NCI-H146 (cell line): ENCODE measurements at regions not wholly inside any gene's neighbourhood (a gene's known extent, or its start where the extent isn't known, plus 50 kb on each side); places are given as distances from the start of the nearest gene placed in this dataset.
"Not testable (repeated sequence)": the region's sequence is repeated elsewhere in the genome, so short reads cannot be mapped to it uniquely, and the experiment has no call there.

ENCODE experiments used
- DNase-seq: peaks from one replicate; lab custom pipeline; 2025; lab: John Stamatoyannopoulos, UW

- DNase-seq, result no peak
Observed at GRCh38 chr17:31748881-31749280, 110.2 kb downstream of the COPRS start.

- DNase-seq, result no peak
Observed at GRCh38 chr17:31746884-31747495, 112.1 kb downstream of the COPRS start.

GRCh38 chr17:31745964-31746600, 113.0 kb downstream of the COPRS start:
- DNase-seq, result no peak

- DNase-seq, result no peak
Observed at GRCh38 chr17:31744511-31744951, 114.5 kb downstream of the COPRS start.

DNA sequence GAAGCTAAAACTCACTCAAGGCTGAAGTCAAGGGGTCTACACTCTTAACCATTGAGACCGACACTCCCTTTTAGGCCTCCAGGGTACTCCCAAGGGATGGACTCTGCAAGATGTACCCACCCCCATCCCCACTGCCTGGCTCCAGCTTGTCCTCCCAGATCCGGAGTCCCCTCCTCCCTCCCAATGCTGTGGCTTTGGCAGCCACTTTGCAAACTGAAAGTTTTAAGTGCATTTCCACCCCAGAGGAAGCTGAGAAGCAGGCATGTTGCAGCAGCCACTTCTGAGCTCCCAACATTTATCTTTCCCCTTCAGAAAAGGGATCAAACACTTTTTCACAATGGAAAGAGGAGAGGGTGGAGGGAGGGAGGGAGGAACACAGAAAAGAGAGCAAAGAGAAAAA, 115.2 kb downstream of the COPRS start:
- no peak for DNase-seq

- DNase-seq, result no peak
Observed at GRCh38 chr17:31741371-31741770, 117.7 kb downstream of the COPRS start.

- DNase-seq, result no peak
Observed at GRCh38 chr17:31740611-31741082, 118.4 kb downstream of the COPRS start.

GRCh38 chr17:31738996-31739699, 119.9 kb downstream of the COPRS start:
- DNase-seq, result no peak

GRCh38 chr17:31738488-31738887, 120.6 kb downstream of the COPRS start:
- DNase-seq, result no peak

- peak; percentile 31 for DNase-seq
Observed at GRCh38 chr17:31738067-31738466, 121.0 kb downstream of the COPRS start.

DNA sequence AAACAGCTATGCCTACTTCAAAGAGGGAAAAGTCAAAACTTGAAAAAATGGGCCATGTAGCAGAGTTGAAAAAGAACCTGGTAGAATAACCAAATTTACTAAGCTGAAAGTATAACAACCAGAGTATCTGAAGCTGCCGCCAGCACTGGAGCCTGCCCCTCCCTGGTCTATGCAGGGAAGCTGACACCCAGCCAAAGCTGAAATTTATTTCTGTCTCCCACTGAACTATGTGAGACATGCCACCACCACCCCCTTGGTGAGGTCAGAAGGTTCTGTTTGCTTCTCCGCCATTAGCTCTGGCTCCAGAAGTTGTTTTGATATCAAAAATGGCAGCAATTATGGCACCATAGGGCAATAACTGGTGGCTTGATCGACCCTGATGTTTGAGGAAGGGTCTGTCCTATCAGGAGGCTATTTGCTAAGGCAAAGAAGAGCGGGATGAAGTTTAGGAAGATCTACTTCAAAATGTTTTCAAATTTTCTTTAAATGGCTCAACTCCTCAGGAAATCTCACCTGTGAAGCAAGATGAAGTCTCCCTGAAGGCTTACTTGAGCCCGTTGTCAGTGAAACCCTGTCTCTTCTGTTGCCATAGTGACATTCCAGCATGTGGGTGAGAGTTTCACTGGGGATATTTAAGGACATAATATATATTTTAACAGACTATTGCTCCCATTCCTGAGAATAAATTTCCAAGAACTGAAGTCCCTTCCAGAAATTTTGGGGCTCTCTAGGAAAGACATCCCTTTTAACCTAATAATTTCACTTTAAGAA, 122.0 kb downstream of the COPRS start:
- DNase-seq, result peak; percentile 52

DNA sequence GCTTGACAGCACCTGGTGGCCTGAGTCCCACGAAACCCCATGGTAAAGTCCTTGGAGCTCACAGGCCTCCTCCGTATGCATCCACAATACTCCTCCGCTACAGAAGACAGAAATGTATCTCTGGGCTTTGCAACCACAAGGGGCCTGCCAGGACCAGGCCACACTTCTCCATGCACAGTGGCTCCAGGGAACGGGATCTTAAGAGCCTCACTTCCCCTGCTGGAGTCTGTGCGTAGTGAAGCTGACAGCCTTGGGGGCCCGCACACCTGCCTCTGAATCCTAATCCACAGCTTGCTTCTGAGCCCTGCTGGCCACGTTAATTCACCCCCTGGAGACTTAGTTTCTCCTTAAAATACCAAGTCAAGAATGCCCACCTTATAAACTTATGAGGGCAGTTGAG, 125.7 kb downstream of the COPRS start:
- DNase-seq, result no peak

GRCh38 chr17:31731585-31732154, 127.4 kb downstream of the COPRS start:
- not testable (repeated sequence) for DNase-seq

- DNase-seq, result no peak
Observed at GRCh38 chr17:31731118-31731517, 127.9 kb downstream of the COPRS start.

DNA sequence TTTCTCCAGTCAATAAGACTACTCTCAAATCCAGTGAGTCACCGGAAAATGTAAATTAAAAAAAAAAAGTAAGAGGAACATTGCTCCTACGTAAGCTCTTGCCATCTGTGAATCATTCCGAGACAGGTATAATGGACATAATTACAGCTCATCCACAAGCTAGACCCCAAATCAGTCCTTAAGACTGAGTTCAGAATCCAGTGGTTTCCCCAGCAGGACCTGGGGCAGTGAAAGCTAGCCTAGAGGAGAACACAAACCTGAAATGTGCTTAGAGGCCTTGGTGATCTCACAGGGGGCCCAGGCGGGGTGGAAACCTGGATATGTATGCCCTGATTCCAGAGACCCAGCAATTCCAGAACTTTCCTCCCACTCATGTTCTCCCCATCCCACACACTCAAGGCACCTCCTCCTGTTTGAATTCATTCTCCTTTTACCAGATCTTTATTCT, 132.0 kb downstream of the COPRS start:
- DNase-seq, result no peak

DNA sequence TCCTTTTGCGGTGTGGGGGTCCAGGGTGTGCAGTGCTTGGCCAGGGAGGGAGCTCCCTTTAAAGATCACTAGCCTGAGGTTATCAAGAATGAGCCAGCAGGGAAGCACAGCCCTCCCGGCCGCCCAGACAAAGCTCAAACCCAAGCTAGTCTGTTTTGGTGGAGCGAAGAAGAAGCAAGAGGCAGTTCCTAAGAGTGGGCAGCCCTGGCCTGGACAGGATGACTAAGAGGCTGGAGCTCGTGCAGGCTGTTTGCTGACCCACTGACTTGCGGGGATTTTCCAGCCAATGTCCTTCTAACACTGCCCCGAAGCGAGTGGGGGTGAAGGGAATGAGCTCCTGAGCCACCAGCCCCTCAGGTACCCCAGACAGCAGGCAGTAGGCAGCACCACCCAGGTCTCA, 134.4 kb downstream of the COPRS start:
- no peak for DNase-seq

DNA sequence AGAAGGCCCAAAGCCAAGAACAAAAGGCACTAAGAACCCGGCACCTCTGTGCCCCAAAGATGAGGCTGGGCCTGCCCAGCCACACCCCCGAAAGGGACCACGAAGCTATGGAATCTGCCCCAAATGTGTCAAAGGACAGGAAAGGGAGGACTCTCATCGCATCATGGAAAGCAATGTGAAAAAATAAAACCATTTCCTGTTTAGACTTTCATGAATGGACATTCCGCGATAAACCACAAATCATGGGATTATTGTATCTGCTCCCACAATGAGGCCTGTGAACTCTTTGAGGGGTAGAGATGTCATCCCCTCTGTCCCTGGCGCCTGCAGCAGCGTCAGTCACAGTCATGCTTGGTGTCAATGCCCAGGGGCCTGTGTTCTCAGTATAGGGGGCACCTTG, 135.0 kb downstream of the COPRS start:
- no peak for DNase-seq

DNA sequence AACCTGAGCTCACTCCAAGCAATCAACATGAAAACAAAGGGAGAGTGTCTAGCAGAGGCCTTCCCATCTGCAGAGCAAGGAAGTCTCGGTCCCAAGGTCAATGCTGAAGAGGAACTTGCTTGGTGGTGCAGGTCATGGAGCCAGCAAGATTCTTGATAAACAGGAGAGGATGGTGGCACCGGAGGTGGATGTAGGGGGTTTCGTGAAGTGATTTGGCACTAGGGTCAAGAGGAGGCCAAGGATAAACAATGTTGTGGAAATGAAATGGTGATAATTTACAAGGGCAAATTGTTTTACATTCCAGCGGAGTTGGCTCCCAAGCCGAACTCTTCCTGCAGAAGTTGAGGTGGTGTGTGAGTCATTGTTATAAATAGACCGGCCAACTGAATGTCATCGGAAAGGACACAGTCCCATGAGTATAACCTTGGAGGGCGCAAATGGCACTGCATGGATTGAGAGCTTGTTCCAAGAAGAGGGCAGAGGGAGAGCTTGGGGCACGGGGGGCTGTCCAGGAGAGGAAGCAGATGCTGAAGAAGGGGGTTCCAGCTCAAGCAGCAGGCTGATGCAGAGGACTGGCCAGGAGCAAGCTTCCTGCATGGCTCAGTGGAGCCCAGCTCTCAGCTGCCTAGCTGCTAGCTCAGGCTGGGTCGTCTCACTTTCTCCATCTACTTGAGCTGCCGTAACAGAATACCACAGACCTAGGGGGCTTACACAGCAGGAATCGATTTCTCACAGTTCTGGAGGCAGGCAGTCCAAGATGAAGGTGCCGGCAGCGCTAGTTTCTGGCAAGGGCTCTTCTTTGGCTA, 136.6 kb downstream of the COPRS start:
- DNase-seq, result no peak

DNA sequence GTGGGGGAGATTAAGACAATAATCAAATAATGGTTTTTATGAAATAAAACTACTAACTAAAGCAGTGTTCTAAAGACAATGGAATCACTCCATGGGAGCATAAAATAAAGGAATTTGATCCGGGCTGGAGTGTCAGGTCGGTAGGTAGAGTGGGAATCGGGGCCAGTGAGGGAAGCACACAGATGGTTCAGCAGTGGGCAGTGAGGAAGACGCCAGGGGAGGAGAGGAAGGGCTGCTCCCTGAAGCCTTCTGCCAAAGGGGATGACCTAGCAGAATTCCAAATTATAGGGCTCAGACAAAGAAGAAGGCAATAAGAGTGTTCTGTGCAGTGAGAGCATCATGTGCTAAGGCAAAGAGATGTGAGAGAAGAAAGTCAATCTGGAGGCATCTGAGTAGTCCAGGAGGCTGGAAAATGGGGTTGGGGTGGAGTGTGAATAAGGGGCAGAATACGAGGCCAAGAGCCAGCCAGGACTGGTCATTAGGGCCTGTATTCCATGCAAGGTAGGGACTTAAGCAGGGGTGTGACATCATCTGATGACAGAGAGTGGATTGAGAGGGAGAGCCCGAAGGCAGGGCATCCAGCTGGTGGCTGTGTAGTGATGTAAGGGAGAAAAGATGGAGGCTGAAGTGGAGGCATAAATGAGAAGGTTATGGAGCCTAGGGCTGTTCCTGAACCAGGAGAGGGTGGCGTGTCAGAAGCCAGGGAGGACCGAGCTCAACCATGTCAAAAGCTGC, 137.6 kb downstream of the COPRS start:
- no peak for DNase-seq

DNA sequence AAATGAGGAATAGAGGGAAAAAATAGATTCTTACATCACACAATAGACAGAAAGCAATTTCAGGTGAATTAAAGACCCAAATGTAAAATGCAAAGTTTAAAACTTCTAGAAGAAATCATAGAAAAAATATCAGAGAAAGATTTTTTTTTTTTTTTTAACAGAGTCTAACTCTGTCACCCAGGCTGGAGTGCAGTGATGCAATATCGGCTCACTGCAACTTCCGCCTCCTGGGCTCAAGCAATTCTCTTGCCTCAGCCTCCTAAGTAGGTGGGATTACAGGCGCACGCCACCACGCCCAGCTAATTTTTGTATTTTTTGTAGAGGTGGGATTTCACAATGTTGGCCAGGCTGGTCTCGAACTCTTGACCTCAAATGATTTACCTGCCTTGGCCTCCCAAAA, 141.8 kb downstream of the COPRS start:
- not testable (repeated sequence) for DNase-seq
